Skeletal muscle satellite cell (primary cell): ENCODE measurements at regions not wholly inside any gene's neighbourhood (a gene's known extent, or its start where the extent isn't known, plus 50 kb on each side); places are given as distances from the start of the nearest gene placed in this dataset.

Experiments used
- H3K27me3 ChIP-seq: 2 replicates; pipeline ENCODE4 v1.7.0; 2013; ENCODE audit warnings: low read length; ENCODE audit not compliant: control insufficient read depth, insufficient read depth
- H3K36me3 ChIP-seq: 2 replicates; pipeline ENCODE4 v1.7.0; 2013; ENCODE audit warnings: mild to moderate bottlenecking, control low read depth, low read length; ENCODE audit not compliant: insufficient read depth
- H3K4me1 ChIP-seq: 2 replicates; pipeline ENCODE4 v1.7.0; 2013; ENCODE audit warnings: low read length; ENCODE audit not compliant: control insufficient read depth, insufficient read depth
- H3K4me2 ChIP-seq: 2 replicates; pipeline ENCODE4 v1.7.0; 2013; ENCODE audit warnings: mild to moderate bottlenecking, low read length
- H3K4me3 ChIP-seq: 2 replicates; pipeline ENCODE4 v1.7.0; 2013; ENCODE audit warnings: low read length
- H3K9ac ChIP-seq: 2 replicates; pipeline ENCODE4 v1.7.0; 2013; ENCODE audit warnings: mild to moderate bottlenecking, low read depth, low read length, moderate library complexity
- H3K9me3 ChIP-seq: replicated peaks from 2 replicates; pipeline ENCODE4 v1.7.0; 2013; ENCODE audit warnings: mild to moderate bottlenecking, control low read depth, low read length

DNA sequence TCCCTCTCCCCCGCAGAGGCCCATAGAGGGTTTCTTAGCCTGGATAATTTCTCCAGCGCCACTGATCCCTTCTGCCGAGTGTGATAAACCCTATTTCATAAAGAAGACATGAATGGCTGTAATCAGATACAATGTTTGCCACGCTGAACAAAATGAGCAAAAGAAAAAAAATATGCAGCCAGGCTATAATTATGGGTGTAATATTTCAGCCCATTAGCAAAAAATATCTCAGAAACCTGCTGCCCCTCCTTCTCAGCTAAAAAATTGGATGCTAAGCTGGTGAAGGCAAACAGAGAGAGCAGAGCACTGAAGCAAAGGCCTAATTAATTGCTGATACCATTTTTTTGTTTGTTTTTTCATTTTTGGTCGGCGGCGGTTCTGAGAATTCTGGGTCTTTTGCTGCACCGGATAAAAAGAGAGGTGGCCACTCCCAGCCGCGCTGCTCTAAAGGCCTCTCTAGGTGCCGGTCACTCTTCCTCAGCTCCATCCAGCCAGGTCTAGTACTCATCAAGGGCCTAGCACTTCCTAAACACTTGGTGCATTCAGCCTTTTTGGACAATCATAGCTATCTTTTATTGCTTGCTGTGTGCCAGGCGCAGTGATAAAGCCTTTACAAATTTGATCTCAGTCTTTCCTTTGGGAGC, 128.7 kb upstream of the TLE3 start:
- H3K36me3 ChIP-seq: no peaks in the 10 kb centered on the region
- no peaks in the 10 kb centered on the region for H3K4me1 ChIP-seq
- peaks cover 36% of the 10 kb centered on the region for H3K27me3 ChIP-seq
- no peak overlapping the region for H3K4me3 ChIP-seq
- no peak overlapping the region for H3K9ac ChIP-seq
- H3K9me3 ChIP-seq: peaks cover 2% of the 10 kb centered on the region
- H3K4me2 ChIP-seq: no peak overlapping the region

DNA sequence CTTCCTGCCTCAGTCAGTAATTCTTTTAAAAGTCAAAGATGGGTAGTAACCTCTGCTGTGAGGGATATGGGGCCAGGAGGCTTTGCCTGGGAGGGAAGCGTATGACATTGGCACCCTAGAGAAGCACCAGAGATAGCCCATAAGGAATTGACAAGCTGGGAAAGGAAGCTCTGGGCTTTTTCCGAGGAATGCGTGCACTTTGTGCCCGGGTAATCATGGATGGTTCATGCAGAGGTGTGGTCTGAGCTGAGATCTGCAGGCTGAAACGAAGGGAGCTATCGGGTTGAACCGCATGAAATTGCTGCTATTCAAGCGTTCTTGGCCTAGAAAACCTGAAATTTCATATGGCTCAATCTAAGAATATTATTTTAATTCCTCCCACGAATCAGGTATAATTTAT, 127.7 kb upstream of the TLE3 start:
- Histone ChIP-seq H3K9ac (no peak overlapping the region), H3K36me3 (no peaks in the 10 kb centered on the region), H3K27me3 (peaks cover 39% of the 10 kb centered on the region), H3K4me3 (no peak overlapping the region), H3K4me2 (no peak overlapping the region), H3K4me1 (no peaks in the 10 kb centered on the region), H3K9me3 (no peaks in the 10 kb centered on the region)

- no peak overlapping the region for H3K9ac ChIP-seq
- H3K36me3 ChIP-seq: no peaks in the 10 kb centered on the region
- H3K4me3 ChIP-seq: no peak overlapping the region
- peaks cover 53% of the 10 kb centered on the region for H3K27me3 ChIP-seq
- no peak overlapping the region for H3K4me2 ChIP-seq
- H3K4me1 ChIP-seq: no peaks in the 10 kb centered on the region
- no peaks in the 10 kb centered on the region for H3K9me3 ChIP-seq
Observed at GRCh38 chr15:70222606-70223005, 124.9 kb upstream of the TLE3 start.

DNA sequence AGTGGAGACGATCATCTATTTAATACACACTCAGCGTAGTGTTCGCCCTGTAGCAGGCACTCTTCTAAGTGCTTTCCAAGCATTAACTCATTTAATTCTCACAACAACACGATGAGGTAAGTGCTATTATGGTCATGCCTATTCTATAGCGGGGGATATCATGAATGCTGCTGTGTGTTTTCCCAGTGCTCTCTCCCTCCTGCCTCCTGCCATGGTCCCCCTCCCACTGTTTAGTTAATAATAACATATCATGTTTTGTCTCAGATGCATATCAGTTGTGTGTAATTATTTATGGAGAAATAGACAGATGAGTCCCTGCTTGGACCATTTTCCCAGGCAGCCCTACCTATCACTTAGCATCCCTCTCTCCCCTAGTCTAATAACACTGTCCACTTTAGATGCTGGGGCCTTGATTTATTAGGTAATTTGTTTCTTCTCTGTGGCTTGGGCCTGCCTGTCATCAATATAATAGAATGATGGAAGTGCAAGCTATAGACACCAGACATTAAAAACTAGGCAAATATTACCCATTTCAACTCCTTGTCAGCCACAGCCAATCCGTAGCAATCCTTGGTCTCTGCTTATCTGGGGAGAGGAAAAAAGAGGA, 122.9 kb upstream of the TLE3 start:
- no peaks in the 10 kb centered on the region for H3K4me1 ChIP-seq
- no peak overlapping the region for H3K9ac ChIP-seq
- no peaks in the 10 kb centered on the region for H3K36me3 ChIP-seq
- H3K4me3 ChIP-seq: no peak overlapping the region
- no peak overlapping the region for H3K4me2 ChIP-seq
- H3K27me3 ChIP-seq: peaks cover 48% of the 10 kb centered on the region
- no peaks in the 10 kb centered on the region for H3K9me3 ChIP-seq

GRCh38 chr15:70219966-70220365, 122.2 kb upstream of the TLE3 start:
- Histone ChIP-seq H3K4me2 (no peak overlapping the region), H3K4me1 (no peaks in the 10 kb centered on the region), H3K36me3 (no peaks in the 10 kb centered on the region), H3K4me3 (no peak overlapping the region), H3K9me3 (no peaks in the 10 kb centered on the region), H3K9ac (no peak overlapping the region), H3K27me3 (peaks cover 46% of the 10 kb centered on the region)

DNA sequence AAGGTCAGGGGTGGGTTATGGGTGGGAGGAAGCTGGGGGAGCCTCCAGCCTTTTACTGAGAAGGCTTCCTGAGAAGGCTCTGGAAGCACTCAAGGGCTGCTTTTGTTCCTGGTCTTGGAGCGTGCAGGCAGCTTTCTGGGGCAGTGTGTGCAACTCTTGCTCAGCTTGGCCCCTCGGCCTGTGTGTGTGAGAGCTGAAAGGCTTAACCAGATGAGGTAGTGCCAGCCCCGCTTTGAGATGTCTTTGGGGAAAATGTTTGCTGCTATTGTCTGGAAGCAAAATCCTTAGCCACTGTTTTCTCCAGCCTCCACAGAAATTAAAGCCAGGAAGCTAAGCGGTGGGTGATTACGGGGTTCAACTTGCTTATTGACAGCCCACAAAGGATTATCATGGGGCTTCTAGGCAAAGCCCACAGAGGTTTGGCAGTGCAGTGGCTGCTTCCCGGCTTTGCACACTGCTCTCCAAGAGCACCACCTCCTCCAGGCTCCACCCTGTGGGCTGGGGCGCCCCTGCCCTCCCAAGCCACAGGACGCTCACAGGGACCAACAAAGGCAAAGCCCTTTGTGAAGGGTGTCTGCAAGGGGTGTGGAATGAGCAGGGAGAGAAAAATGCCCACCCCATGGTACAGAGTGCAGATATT, 121.7 kb upstream of the TLE3 start:
- H3K9ac ChIP-seq: no peak overlapping the region
- no peaks in the 10 kb centered on the region for H3K4me1 ChIP-seq
- peaks cover 45% of the 10 kb centered on the region for H3K27me3 ChIP-seq

DNA sequence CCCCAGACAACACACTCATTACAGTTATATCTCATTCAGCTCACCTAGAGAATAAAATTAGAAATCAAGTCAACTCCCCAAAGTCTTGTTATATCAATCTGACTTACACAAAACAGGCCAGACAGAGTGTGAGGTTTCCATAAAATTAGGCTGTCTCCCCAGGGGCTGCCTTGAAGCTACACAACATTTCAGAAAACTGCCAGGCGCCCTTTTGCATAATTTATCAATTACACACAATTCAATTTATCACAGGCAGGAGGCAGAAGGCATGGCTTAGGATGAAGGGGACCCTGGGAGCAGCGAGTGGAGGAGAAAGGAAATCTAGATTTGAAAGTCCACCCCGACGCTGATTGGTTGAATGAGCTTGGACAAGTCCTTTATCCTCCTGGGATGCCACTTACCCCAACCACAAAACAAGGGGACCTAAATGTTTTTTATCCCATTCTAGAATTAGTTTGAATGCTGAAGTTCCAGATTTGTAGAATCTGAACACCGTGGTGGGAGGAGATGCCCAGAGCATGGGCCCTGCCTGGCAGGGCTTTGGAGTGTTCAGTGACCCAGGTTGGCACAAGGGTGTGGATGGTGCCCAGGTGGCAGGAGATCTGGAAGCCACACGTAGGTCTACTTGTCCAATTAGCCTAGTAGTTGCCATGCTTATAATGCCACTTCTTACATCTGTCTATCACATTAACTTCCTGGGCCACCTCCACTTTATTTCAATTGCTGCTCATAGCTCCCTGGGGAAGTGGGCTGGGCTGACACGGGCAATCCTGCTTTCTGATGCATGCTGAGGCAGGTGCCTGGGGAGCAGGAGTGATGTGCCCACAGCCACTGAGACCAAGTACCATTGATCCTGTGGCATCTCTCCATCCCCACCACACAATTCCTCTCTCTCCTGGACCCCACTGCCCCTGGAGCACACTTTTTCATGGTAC, 119.8 kb upstream of the TLE3 start:
- Histone ChIP-seq H3K4me3 (no peak overlapping the region), H3K36me3 (no peaks in the 10 kb centered on the region), H3K9ac (no peak overlapping the region), H3K4me1 (no peaks in the 10 kb centered on the region), H3K4me2 (no peak overlapping the region), H3K9me3 (no peaks in the 10 kb centered on the region), H3K27me3 (peaks cover 48% of the 10 kb centered on the region)

More for the DNA sequence above, 121.7 kb upstream of the TLE3 start:
- Histone ChIP-seq H3K36me3 (no peaks in the 10 kb centered on the region), H3K4me3 (no peak overlapping the region), H3K4me2 (no peak overlapping the region), H3K9me3 (no peaks in the 10 kb centered on the region)

DNA sequence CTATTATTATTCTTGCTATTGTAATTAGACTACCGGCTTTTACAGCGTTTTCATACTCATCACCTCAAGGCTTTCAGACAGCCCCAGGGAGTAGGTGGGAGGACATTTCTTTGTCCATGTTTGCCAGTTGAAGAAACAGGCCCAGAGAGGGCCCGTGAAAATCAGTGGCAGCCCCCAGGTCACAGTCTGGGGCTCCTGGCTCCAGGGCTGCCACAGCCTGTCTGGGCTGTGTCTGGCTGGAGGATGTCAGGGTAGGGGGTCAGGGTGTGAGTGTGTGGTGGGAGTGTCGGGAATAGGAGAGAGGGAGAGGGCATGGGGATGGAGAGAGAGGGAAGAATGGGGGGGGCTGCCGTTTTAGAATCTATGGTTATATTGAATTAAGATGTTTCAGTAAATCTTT, 118.2 kb upstream of the TLE3 start:
- peaks cover 56% of the 10 kb centered on the region for H3K27me3 ChIP-seq
- H3K4me2 ChIP-seq: no peak overlapping the region
- H3K4me3 ChIP-seq: no peak overlapping the region
- H3K9me3 ChIP-seq: no peaks in the 10 kb centered on the region
- no peak overlapping the region for H3K9ac ChIP-seq
- no peaks in the 10 kb centered on the region for H3K4me1 ChIP-seq
- no peaks in the 10 kb centered on the region for H3K36me3 ChIP-seq

DNA sequence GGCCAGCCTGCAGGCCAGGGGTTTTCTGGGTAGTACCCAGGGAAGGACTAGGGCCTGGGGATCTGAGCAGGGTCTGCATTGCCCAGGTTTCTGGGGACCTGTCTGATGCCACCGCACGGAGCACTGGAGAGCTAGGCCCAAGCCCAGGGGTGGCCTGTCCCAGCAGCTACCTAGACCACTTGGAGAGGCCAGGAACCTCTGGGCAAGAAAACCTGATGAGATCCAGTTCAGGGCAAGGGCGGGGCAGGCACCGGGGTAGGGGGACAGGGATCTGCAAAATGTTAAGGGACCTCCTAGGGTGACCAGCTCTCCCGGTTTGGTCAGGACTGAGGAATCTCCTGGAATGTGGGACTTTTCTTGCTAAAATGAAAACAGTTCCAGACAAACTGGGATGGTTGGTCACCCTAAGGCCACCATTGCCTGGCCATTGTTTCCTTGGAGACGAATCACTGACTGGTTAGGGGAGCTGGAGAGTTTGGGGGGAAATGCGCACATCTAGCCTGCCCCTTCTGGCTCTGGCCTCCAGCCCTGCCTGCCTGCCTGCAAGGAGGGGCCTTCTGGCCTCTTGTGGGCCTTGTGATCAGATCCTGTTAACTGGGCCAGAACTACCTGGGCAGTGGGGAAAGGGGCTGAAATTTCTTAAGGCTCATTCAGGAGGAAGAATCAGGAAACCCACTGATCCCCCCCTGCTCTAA, 117.4 kb upstream of the TLE3 start:
- Histone ChIP-seq H3K4me3 (no peak overlapping the region), H3K9me3 (no peaks in the 10 kb centered on the region), H3K4me1 (no peaks in the 10 kb centered on the region), H3K9ac (no peak overlapping the region), H3K27me3 (peaks cover 60% of the 10 kb centered on the region), H3K36me3 (no peaks in the 10 kb centered on the region), H3K4me2 (no peak overlapping the region)

GRCh38 chr15:70214276-70214675, 116.6 kb upstream of the TLE3 start:
- no peaks in the 10 kb centered on the region for H3K4me1 ChIP-seq
- no peak overlapping the region for H3K4me2 ChIP-seq
- H3K27me3 ChIP-seq: peaks cover 64% of the 10 kb centered on the region
- H3K4me3 ChIP-seq: no peak overlapping the region
- H3K9me3 ChIP-seq: no peaks in the 10 kb centered on the region
- H3K9ac ChIP-seq: no peak overlapping the region
- H3K36me3 ChIP-seq: no peaks in the 10 kb centered on the region

GRCh38 chr15:70213794-70214193, 116.1 kb upstream of the TLE3 start:
- no peaks in the 10 kb centered on the region for H3K9me3 ChIP-seq
- H3K36me3 ChIP-seq: no peaks in the 10 kb centered on the region
- no peak overlapping the region for H3K4me3 ChIP-seq
- H3K27me3 ChIP-seq: peaks cover 63% of the 10 kb centered on the region
- H3K4me2 ChIP-seq: no peak overlapping the region
- no peak overlapping the region for H3K9ac ChIP-seq
- no peaks in the 10 kb centered on the region for H3K4me1 ChIP-seq
